Erythroblast (primary cell): ENCODE measurements at regions not wholly inside any gene's neighbourhood (a gene's known extent, or its start where the extent isn't known, plus 50 kb on each side); places are given as distances from the start of the nearest gene placed in this dataset.

Experiments
- GATA1 ChIP-seq: IDR thresholded peaks from 2 replicates; pipeline ENCODE4 v1.6.1; 2011; ENCODE audit warnings: low read depth, mild to moderate bottlenecking, control low read depth, low read length, moderate library complexity
- POLR2A ChIP-seq: IDR thresholded peaks from 2 replicates; pipeline ENCODE4 v1.6.1; 2011; ENCODE audit warnings: mild to moderate bottlenecking, low read length

GRCh38 chr15:97712530-97712929 lies 248.0 kb upstream of the ARRDC4 start:
- TF ChIP-seq POLR2A (no peak), GATA1 (no peak)
